Natural killer cell (primary cell): ENCODE measurements at regions not wholly inside any gene's neighbourhood (a gene's known extent, or its start where the extent isn't known, plus 50 kb on each side); places are given as distances from the start of the nearest gene placed in this dataset.

Experiments
- ATAC-seq, 3 donors: fragments of 150-1000 bp in 2 of 3; fragments of 200-7000 bp in 1 of 3; cut with Tn5 transposase; 1 replicate in 1 of 3; 2 replicates in 2 of 3; pipeline ENCODE4 v1.10.0; 2021; ENCODE audit warnings: mild to moderate bottlenecking in 2 of 3, moderate library complexity in 2 of 3
- DNase-seq, 2 donors: peaks; one replicate each; pipeline versions ENCODE4 v3.0.0 to v3.0.0-alpha.2; 2013 to 2021; ENCODE audit warnings: mixed read lengths in 1 of 2
- H3K27ac ChIP-seq: one replicate; pipeline ENCODE4 v1.5.1; 2013; ENCODE audit warnings: mild to moderate bottlenecking, low read length
- H3K27me3 ChIP-seq: one replicate; pipeline ENCODE4 v1.6.1; 2013; ENCODE audit warnings: low read length; ENCODE audit not compliant: control insufficient read depth, insufficient read depth
- H3K36me3 ChIP-seq: one replicate; pipeline ENCODE4 v1.6.1; 2013; ENCODE audit warnings: low read length; ENCODE audit not compliant: control insufficient read depth, insufficient read depth
- H3K4me1 ChIP-seq: one replicate; pipeline ENCODE4 v1.6.1; 2013; ENCODE audit warnings: low read length; ENCODE audit not compliant: control insufficient read depth, insufficient read depth
- H3K4me3 ChIP-seq: one replicate; pipeline ENCODE4 v1.5.1; 2013; ENCODE audit warnings: low read length
- H3K9me3 ChIP-seq: one replicate; pipeline ENCODE4 v1.6.1; 2013; ENCODE audit warnings: low read length; ENCODE audit not compliant: control insufficient read depth, insufficient read depth
- H3K27ac Mint-ChIP-seq, 2 donors: one replicate each; pipeline ENCODE4 v1.8.0; 2022; ENCODE audit warnings: mild to moderate bottlenecking in 2 of 2, mixed read lengths in 2 of 2, moderate library complexity in 1 of 2
- H3K27me3 Mint-ChIP-seq, 2 donors: one replicate each; pipeline ENCODE4 v1.8.0; 2022; ENCODE audit warnings: low read depth in 2 of 2, mixed read lengths in 2 of 2
- H3K36me3 Mint-ChIP-seq: one replicate; pipeline ENCODE4 v1.8.0; 2022; ENCODE audit warnings: mixed read lengths
- H3K4me1 Mint-ChIP-seq, 2 donors: one replicate each; pipeline ENCODE4 v1.8.0; 2022; ENCODE audit warnings: mixed read lengths in 2 of 2
- H3K4me3 Mint-ChIP-seq: one replicate; pipeline ENCODE4 v1.8.0; 2022; ENCODE audit warnings: mild to moderate bottlenecking, moderate library complexity, mixed read lengths
- H3K9me3 Mint-ChIP-seq, 2 donors: one replicate each; pipeline ENCODE4 v1.8.0; 2022; ENCODE audit warnings: mixed read lengths in 2 of 2
- CTCF ChIP-seq: fragments of 200-600 bp; IDR thresholded peaks from one replicate; pipeline ENCODE4 v1.8.0; 2022; ENCODE audit warnings: antibody characterized with exemption
- WGBS: methylation state at CpG from one replicate; pipeline ENCODE4 v1.1.7; 2013; ENCODE audit warnings: missing lambda C conversion rate; ENCODE audit not compliant: insufficient coverage; 5-methylcytosine and 5-hydroxymethylcytosine counted together
- intact Hi-C: fragments of 100-400 bp; cut with micrococcal nuclease; formaldehyde crosslinking; loops from one replicate; pipeline ENCODE4 v1.14.2; 2022

DNA sequence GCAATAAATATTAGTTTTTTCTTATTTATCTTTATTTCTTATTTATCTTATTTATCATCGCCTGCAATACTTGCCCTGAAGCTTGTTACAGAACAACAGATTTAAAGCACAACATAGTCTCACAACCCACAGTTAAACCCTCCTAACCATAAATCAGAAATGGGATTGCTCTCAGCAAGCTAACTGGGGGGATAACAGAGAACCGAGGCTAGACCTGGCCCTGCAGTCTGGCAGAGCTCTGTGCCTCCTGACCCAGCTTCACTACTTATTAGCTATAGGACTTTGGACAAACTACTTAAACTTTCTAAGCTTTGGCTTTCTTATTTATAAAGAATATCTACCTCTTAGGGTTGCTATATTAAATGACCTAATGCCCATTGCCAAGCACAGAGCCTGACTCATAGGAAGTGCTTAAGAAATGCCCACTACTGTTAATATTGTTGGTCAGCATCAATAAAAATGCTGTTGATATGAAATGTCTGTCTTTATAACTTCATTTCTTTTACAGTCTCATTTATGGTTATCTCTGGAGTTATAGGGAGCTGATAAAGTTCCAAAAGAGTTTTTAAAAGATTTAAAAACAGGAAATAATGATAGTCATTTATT, 87.9 kb upstream of the BEND6 start:
- Histone ChIP-seq H3K4me1 (no peaks in the 10 kb centered on the region), H3K27ac (no peak overlapping the region), H3K9me3 (no peaks in the 10 kb centered on the region), H3K4me3 (no peak overlapping the region), H3K27me3 (no peaks in the 10 kb centered on the region), H3K36me3 (no peaks in the 10 kb centered on the region)
- Mint-ChIP-seq H3K4me1 (no peaks in the 10 kb centered on the region), H3K36me3 (no peaks in the 10 kb centered on the region), H3K9me3 (no peaks in the 10 kb centered on the region), H3K27ac (no peak overlapping the region), H3K27me3 (no peaks in the 10 kb centered on the region), H3K4me3 (no peak overlapping the region)
- ATAC-seq (no peak), DNase-seq (no peak)
- intact Hi-C loops, result no loop called here
- no peak for TF ChIP-seq CTCF
- 93% methylated on average over 2 of the region's 2 CpGs for WGBS

DNA sequence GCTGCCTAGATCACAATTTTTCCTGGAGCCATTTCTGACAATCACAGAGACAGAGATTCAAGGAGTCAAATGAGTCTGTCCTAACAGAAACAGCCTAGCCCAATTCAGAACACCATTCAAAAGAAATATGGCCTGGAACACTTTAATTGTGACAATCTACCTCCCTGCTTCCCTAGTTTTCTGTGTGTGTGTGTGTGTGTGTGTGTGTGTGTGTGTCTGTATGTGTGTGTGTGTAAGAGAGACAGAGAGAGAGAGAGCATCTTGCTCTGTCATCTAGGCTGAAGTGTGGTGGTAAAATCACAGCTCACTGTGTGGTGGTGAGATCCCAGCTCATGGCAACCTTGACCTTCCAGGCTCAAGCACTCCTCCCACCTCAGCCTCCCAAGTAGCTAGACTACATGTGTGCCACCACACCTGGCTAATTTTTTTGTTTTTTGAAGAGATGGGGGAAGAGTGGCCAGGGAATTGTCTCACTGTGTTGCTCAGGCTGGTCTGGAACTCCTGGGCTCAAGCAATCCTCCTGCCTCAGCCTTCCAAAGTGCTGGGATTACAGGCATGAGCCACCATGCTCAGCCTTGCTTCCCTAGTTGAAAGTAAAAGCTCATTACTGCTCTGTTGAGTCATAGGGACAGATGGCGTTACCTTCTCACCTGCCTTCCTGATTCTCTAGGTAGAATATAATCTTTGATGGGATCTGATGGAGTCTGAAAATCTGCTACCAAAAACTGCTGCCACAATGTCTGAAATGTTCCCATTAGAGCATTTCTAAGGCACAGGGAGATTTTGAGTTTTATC, 89.6 kb upstream of the BEND6 start:
- intact Hi-C loops, result no loop called here
- H3K9me3 Mint-ChIP-seq, result no peaks in the 10 kb centered on the region
- no peak overlapping the region for H3K4me3 Mint-ChIP-seq
- no peak overlapping the region for H3K27ac Mint-ChIP-seq
- ATAC-seq (no peak), DNase-seq (no peak)
- H3K27ac ChIP-seq, result no peak overlapping the region
- H3K27me3 ChIP-seq, result no peaks in the 10 kb centered on the region
- 100% methylated on average over 1 of the region's 1 CpG for WGBS
- H3K4me1 Mint-ChIP-seq, result no peaks in the 10 kb centered on the region
- H3K9me3 ChIP-seq, result no peaks in the 10 kb centered on the region
- H3K36me3 Mint-ChIP-seq, result no peaks in the 10 kb centered on the region
- no peaks in the 10 kb centered on the region for H3K36me3 ChIP-seq
- no peaks in the 10 kb centered on the region for H3K4me1 ChIP-seq
- no peaks in the 10 kb centered on the region for H3K27me3 Mint-ChIP-seq
- TF ChIP-seq CTCF, result no peak
- no peak overlapping the region for H3K4me3 ChIP-seq

DNA sequence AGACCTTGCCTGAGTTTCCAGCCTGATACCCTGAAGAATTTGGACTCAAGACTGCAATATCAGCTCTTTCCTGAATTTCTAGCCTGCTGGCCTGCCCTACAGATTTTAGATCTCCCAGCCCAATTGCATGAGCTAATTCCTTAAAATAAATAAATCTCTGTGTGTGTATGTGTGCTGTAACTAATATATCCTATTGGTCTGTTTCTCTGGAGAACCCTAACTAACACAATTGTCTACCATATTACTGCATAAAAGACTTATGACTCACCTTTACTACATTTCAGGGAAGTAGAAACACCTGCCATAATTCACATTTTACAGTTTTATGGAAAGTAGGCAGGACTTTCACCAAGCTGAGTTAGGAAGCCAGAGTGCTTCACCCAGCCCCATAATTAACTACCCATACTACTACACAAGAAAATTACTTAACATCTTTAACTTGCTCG, 90.7 kb upstream of the BEND6 start:
- DNase-seq (no peak), ATAC-seq (no peak)
- H3K4me1 Mint-ChIP-seq, result no peaks in the 10 kb centered on the region
- no peaks in the 10 kb centered on the region for H3K9me3 ChIP-seq
- H3K36me3 ChIP-seq, result no peaks in the 10 kb centered on the region
- H3K27me3 ChIP-seq, result no peaks in the 10 kb centered on the region
- no peak overlapping the region for H3K4me3 Mint-ChIP-seq
- no peaks in the 10 kb centered on the region for H3K9me3 Mint-ChIP-seq
- no peaks in the 10 kb centered on the region for H3K4me1 ChIP-seq
- no peak overlapping the region for H3K4me3 ChIP-seq
- no CpG with 5 or more reads among the region's 1 CpG for WGBS
- H3K27ac ChIP-seq, result no peak overlapping the region
- H3K27me3 Mint-ChIP-seq, result peaks cover 0 to 3% of the 10 kb centered on the region in 2 donors
- no peak overlapping the region for H3K27ac Mint-ChIP-seq
- no peak for TF ChIP-seq CTCF
- intact Hi-C loops, result no loop called here
- no peaks in the 10 kb centered on the region for H3K36me3 Mint-ChIP-seq
